ENCODE measurements at regions not wholly inside any gene's neighbourhood (a gene's known extent, or its start where the extent isn't known, plus 50 kb on each side); places are given as distances from the start of the nearest gene placed in this dataset.
A peak's percentile ranks its signal among the peaks of the same experiment; 100 is the strongest.

DNA sequence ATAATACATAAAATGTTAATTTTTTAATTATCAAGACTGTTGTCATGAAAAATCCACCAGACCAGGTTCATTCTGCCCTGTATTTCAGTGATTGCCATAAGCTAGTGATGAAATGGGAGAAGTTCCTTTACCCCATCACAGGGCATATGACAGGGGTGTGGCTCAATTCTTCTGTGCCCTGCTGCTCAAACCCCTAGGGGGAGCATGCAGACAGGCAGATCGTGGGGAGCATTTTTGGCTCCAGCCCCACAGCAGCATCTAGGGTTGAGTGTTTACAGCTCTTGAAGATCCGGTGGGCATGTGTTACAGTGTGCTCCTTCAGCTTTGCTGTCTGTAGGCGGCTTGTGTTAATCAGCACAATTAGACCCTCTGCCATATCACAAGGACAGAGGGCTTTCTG lies 700.7 kb downstream of the PCDH18 start:
- TF ChIP-seq, protein P1, sequence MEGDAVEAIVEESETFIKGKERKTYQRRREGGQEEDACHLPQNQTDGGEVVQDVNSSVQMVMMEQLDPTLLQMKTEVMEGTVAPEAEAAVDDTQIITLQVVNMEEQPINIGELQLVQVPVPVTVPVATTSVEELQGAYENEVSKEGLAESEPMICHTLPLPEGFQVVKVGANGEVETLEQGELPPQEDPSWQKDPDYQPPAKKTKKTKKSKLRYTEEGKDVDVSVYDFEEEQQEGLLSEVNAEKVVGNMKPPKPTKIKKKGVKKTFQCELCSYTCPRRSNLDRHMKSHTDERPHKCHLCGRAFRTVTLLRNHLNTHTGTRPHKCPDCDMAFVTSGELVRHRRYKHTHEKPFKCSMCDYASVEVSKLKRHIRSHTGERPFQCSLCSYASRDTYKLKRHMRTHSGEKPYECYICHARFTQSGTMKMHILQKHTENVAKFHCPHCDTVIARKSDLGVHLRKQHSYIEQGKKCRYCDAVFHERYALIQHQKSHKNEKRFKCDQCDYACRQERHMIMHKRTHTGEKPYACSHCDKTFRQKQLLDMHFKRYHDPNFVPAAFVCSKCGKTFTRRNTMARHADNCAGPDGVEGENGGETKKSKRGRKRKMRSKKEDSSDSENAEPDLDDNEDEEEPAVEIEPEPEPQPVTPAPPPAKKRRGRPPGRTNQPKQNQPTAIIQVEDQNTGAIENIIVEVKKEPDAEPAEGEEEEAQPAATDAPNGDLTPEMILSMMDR (IDR thresholded peaks at IDR 0.05; ENCODE audit: insufficient read depth, low read depth, low read length, missing control alignments) = peak; percentile 21
- DNase-seq (ENCODE audit: low read depth) = peak; percentile 21
- H3K4me3 ChIP-seq (ENCODE audit: low read depth, low read length) = no peak overlapping the region

DNA sequence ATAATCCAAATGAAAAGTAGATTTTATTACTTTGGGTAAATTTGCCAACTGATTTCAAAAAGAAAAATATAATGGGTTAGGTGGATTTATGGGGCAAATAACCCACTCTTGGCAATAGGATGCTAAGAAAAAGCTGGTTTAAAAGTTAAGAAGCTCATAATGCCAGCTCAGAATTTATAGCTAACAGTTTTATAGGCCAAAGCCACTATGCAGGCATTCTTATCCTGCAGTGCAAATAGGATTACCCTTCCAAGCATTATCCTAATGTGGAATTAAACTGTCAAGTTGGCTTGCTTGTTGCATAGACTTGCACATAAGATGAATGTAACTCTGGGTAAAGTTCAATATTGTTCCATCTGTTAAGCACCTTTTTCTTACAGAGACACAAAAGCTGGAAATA lies 703.0 kb downstream of the PCDH18 start:
- TF ChIP-seq, protein P1 (IDR thresholded peaks at IDR 0.05; ENCODE audit: insufficient read depth, low read depth, low read length, missing control alignments) = no peak
- DNase-seq (ENCODE audit: low read depth) = no peak
- H3K4me3 ChIP-seq (ENCODE audit: low read depth, low read length) = no peak overlapping the region

DNA sequence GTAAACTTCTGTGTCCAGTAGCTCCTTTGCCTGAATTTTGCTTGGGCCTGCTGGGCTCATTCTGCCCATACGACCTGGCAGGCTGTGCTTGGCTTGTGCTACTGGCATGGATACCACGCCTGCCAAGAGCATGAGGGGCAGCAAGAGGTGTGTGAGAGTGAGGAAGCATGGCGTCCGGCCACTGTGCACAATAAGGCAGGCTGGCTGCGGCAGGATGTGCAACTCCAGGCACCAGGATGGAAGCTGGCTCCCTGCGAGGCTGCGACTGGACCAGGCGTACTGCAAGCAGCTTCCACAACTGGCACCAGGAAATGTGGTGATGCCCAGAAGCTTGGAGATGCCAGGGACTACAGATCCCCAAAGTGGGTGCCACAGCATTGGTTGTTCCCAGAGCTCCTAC lies 709.3 kb downstream of the PCDH18 start:
- H3K4me3 ChIP-seq (ENCODE audit: low read depth, low read length) = no peak overlapping the region
- TF ChIP-seq, protein P1 (IDR thresholded peaks at IDR 0.05; ENCODE audit: insufficient read depth, low read depth, low read length, missing control alignments) = no peak
- no peak for DNase-seq (ENCODE audit: low read depth)

DNA sequence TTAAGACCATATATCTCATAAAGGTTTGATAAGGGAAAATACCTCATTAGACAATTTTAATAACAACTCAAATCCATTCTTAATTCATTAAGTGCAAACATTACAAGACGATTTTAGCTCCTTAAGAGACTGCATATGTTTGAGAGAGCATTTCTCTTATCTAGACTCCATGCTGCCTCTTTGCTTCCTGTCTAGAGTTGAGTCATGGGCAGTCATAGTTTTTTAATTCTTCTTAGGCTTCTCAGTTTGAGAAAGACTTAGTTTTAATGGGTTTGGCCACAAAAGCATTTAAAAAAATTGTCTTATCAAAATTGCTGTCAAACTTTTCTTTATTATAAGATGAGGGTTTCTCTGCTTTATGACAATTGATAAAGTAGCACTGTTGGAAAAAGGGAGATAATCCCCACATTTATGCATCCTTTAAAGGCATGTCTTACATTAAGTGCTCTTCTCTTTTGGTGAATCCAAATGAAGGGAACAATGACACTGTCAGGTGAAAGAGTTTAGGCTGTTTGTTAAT lies 713.4 kb downstream of the PCDH18 start:
- TF ChIP-seq, protein P1 (IDR thresholded peaks at IDR 0.05; ENCODE audit: insufficient read depth, low read depth, low read length, missing control alignments) = no peak
- no peak overlapping the region for H3K4me3 ChIP-seq (ENCODE audit: low read depth, low read length)
- no peak for DNase-seq (ENCODE audit: low read depth)

DNA sequence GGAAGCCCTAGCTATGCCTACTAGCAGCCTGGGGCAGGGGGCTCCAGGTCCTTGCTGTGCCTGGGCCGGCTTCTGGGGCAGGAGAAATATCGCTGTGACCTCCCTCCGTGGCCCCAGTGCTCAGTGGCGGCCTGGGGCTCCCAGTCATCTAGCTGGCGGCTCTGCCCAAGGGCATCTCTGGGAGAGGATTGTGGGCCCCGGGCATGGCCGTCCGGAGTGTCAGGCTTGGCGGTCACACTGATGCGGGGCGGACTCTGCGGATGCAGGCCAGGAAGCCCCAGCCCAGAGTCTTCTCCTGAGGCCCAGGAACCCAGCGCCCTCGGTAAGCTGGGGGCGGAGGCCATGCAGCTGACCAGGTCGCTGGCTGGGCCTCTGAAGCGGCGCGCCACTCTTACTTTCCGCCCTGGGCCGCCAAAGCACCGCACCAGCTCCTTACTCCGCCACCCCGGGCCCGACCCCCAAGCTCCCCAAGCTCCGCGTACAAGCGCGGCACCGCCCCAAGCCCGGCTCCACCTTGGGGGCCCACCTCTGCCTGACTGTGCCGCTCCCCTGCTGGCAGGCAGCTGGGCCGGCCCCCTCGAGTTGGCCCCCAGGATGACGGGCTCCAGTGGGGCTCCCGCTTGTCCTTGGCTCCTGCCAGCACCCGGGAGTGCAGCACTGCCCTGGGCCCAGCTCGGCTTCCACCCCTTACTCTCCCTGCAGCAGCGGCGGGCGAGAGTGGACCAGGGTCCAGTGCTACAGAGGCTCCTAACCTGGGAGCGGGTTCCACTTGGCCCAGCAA lies 720.0 kb downstream of the PCDH18 start:
- no peak overlapping the region for H3K4me3 ChIP-seq (ENCODE audit: low read depth, low read length)
- TF ChIP-seq, protein P1 (IDR thresholded peaks at IDR 0.05; ENCODE audit: insufficient read depth, low read depth, low read length, missing control alignments) = no peak
- DNase-seq (ENCODE audit: low read depth) = no peak

DNA sequence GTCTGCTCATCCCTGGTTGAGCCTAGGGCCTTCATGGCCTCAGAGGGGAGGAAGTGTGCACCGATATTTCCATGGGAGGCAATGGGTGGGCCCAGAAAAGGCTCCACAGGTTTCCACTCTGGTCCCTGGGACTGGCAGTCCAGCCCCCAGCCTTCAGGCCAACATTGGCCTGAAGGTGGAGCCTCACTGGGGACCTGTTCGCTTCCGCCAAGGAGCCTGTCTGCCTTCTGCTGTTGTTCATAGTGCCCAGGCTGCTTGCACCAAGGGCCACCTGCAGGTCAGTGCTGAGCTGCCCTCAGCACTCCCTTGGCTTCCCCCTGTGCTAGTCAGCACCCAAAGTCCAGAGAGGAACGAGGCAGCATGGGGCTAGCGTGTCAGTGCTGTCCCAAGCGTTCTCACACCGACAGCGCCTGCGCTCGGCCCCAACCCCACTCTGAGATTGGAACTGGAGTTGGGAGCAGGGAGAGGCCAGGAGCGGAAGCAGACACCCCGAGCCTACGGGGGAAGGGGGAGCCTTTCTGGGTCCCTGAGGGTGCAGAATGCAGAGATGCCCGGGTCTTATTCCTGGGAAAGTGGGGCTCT lies 720.7 kb downstream of the PCDH18 start:
- no peak overlapping the region for H3K4me3 ChIP-seq (ENCODE audit: low read depth, low read length)
- no peak for DNase-seq (ENCODE audit: low read depth)
- TF ChIP-seq, protein P1 (IDR thresholded peaks at IDR 0.05; ENCODE audit: insufficient read depth, low read depth, low read length, missing control alignments) = no peak
